ENCODE measurements at regions not wholly inside any gene's neighbourhood (a gene's known extent, or its start where the extent isn't known, plus 50 kb on each side); places are given as distances from the start of the nearest gene placed in this dataset.

GRCh38 chr13:44685641-44686040 is 109.5 kb upstream of the TSC22D1 start:
- TF ChIP-seq, protein P1, sequence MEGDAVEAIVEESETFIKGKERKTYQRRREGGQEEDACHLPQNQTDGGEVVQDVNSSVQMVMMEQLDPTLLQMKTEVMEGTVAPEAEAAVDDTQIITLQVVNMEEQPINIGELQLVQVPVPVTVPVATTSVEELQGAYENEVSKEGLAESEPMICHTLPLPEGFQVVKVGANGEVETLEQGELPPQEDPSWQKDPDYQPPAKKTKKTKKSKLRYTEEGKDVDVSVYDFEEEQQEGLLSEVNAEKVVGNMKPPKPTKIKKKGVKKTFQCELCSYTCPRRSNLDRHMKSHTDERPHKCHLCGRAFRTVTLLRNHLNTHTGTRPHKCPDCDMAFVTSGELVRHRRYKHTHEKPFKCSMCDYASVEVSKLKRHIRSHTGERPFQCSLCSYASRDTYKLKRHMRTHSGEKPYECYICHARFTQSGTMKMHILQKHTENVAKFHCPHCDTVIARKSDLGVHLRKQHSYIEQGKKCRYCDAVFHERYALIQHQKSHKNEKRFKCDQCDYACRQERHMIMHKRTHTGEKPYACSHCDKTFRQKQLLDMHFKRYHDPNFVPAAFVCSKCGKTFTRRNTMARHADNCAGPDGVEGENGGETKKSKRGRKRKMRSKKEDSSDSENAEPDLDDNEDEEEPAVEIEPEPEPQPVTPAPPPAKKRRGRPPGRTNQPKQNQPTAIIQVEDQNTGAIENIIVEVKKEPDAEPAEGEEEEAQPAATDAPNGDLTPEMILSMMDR (IDR thresholded peaks at IDR 0.05; ENCODE audit: low read length), result no peak
- TF ChIP-seq EZH2 (IDR thresholded peaks at IDR 0.05; ENCODE audit: borderline replicate concordance, low read length), result no peak

Measured in OCI-LY1 (cell line).